ENCODE measurements at regions not wholly inside any gene's neighbourhood (a gene's known extent, or its start where the extent isn't known, plus 50 kb on each side); places are given as distances from the start of the nearest gene placed in this dataset.

DNA sequence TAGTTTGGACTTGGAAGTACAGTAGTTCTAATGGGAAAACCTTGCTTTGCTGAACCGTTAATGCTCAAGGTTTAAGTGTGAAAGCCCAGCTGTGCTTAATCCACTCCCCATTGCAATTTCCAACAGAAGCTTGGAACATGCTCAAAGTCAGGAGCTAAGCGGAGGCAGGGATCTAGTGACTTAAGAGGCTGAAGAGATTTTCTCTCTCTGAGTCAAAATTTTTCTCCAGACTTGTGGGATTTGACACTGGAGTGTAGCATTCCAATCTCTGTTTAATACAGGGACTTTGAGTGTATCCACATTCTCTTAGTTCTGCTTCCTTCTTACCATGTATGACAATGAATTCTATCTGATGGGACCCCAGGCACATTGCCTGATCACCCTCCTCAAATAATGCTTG, 471.8 kb downstream of the KIF4B start:
- ATAC-seq = no peak
- TF ChIP-seq BACH2 (CRISPR knock-in tag; IDR thresholded peaks at IDR 0.05; ENCODE audit: borderline replicate concordance) = no peak
- TF ChIP-seq, protein P1, sequence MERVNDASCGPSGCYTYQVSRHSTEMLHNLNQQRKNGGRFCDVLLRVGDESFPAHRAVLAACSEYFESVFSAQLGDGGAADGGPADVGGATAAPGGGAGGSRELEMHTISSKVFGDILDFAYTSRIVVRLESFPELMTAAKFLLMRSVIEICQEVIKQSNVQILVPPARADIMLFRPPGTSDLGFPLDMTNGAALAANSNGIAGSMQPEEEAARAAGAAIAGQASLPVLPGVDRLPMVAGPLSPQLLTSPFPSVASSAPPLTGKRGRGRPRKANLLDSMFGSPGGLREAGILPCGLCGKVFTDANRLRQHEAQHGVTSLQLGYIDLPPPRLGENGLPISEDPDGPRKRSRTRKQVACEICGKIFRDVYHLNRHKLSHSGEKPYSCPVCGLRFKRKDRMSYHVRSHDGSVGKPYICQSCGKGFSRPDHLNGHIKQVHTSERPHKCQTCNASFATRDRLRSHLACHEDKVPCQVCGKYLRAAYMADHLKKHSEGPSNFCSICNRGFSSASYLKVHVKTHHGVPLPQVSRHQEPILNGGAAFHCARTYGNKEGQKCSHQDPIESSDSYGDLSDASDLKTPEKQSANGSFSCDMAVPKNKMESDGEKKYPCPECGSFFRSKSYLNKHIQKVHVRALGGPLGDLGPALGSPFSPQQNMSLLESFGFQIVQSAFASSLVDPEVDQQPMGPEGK (CRISPR knock-in tag; IDR thresholded peaks at IDR 0.05; ENCODE audit: borderline replicate concordance) = no peak
- TF ChIP-seq ZNF565 (CRISPR knock-in tag; conservative IDR thresholded peaks at IDR 0.05; ENCODE audit: low read depth) = no peak
- TF ChIP-seq, protein P2, sequence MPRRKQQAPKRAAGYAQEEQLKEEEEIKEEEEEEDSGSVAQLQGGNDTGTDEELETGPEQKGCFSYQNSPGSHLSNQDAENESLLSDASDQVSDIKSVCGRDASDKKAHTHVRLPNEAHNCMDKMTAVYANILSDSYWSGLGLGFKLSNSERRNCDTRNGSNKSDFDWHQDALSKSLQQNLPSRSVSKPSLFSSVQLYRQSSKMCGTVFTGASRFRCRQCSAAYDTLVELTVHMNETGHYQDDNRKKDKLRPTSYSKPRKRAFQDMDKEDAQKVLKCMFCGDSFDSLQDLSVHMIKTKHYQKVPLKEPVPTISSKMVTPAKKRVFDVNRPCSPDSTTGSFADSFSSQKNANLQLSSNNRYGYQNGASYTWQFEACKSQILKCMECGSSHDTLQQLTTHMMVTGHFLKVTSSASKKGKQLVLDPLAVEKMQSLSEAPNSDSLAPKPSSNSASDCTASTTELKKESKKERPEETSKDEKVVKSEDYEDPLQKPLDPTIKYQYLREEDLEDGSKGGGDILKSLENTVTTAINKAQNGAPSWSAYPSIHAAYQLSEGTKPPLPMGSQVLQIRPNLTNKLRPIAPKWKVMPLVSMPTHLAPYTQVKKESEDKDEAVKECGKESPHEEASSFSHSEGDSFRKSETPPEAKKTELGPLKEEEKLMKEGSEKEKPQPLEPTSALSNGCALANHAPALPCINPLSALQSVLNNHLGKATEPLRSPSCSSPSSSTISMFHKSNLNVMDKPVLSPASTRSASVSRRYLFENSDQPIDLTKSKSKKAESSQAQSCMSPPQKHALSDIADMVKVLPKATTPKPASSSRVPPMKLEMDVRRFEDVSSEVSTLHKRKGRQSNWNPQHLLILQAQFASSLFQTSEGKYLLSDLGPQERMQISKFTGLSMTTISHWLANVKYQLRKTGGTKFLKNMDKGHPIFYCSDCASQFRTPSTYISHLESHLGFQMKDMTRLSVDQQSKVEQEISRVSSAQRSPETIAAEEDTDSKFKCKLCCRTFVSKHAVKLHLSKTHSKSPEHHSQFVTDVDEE (CRISPR knock-in tag; IDR thresholded peaks at IDR 0.05) = no peak
- no peak for TF ChIP-seq ARNTL (CRISPR knock-in tag; IDR thresholded peaks at IDR 0.05; ENCODE audit: borderline replicate concordance, low read depth)

DNA sequence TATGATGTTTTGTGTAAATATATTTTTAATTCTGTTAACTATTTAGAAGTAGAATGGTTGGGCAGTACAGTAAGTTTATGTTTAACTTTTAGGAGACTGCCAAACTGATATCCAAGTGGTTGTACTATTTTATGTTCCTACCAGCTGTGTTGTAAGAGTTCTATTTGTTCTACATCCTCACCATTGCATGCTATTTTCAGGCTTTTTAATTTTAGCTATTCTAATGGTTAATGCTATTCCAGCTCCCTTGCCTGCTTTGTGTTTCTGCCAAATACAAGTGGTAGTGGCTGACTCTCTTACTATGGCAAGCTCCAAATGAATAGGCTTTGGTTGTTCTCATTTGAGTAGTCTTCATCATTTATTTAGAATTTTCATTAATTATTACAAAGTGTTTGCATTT, 476.4 kb downstream of the KIF4B start:
- TF ChIP-seq SNAI2 (CRISPR knock-in tag; IDR thresholded peaks at IDR 0.05) = no peak
- TF ChIP-seq POU6F1 (CRISPR knock-in tag; IDR thresholded peaks at IDR 0.05; ENCODE audit: borderline replicate concordance, low read depth) = no peak
- no peak for TF ChIP-seq RARB (CRISPR knock-in tag; IDR thresholded peaks at IDR 0.05)
- TF ChIP-seq TCF4 (CRISPR knock-in tag; IDR thresholded peaks at IDR 0.05; ENCODE audit: borderline replicate concordance) = no peak
- no peak for TF ChIP-seq CSRNP3 (CRISPR knock-in tag; IDR thresholded peaks at IDR 0.05)
- no peak for TF ChIP-seq ISL1 (CRISPR knock-in tag; IDR thresholded peaks at IDR 0.05)
- ATAC-seq = no peak

DNA sequence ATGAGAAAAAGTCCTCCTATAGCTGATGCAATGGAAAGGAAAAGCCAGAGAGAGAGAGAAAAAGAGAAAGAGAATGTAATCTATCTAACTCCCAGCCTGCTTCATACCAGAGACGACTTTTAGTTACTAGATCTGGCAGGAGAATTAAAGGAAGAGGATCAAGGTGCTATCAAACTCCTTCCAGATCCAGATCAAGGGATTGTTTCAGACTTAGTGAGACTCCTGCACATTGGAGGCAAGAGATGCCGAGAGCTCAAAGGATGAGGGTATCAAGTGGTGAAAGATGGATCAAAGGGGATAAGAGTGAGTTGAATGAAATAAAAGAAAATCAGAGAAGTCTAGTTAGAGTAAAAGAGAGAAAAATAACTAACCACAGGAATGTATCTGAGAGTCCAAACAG, 478.6 kb downstream of the KIF4B start:
- TF ChIP-seq GLIS3 (CRISPR knock-in tag; IDR thresholded peaks at IDR 0.05) (no peak), PPARA (CRISPR knock-in tag; IDR thresholded peaks at IDR 0.05; ENCODE audit: borderline replicate concordance) (no peak), TCF4 (CRISPR knock-in tag; IDR thresholded peaks at IDR 0.05; ENCODE audit: borderline replicate concordance) (no peak), ARNTL (CRISPR knock-in tag; IDR thresholded peaks at IDR 0.05; ENCODE audit: borderline replicate concordance, low read depth) (no peak), CSRNP3 (CRISPR knock-in tag; IDR thresholded peaks at IDR 0.05) (no peak), ZNF70 (CRISPR knock-in tag; IDR thresholded peaks at IDR 0.05) (no peak), RARB (CRISPR knock-in tag; IDR thresholded peaks at IDR 0.05) (no peak), POU6F1 (CRISPR knock-in tag; IDR thresholded peaks at IDR 0.05; ENCODE audit: borderline replicate concordance, low read depth) (no peak), ZNF8 (CRISPR knock-in tag; IDR thresholded peaks at IDR 0.05) (no peak), OSR1 (CRISPR knock-in tag; IDR thresholded peaks at IDR 0.05) (no peak), ISL1 (CRISPR knock-in tag; IDR thresholded peaks at IDR 0.05) (no peak), BACH2 (CRISPR knock-in tag; IDR thresholded peaks at IDR 0.05; ENCODE audit: borderline replicate concordance) (no peak), ZNF565 (CRISPR knock-in tag; conservative IDR thresholded peaks at IDR 0.05; ENCODE audit: low read depth) (no peak)
- TF ChIP-seq, protein P3, sequence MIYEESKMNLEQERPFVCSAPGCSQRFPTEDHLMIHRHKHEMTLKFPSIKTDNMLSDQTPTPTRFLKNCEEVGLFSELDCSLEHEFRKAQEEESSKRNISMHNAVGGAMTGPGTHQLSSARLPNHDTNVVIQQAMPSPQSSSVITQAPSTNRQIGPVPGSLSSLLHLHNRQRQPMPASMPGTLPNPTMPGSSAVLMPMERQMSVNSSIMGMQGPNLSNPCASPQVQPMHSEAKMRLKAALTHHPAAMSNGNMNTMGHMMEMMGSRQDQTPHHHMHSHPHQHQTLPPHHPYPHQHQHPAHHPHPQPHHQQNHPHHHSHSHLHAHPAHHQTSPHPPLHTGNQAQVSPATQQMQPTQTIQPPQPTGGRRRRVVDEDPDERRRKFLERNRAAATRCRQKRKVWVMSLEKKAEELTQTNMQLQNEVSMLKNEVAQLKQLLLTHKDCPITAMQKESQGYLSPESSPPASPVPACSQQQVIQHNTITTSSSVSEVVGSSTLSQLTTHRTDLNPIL (CRISPR knock-in tag; IDR thresholded peaks at IDR 0.05; ENCODE audit: low read depth) = no peak
- ATAC-seq = no peak

Measured in SK-N-SH treated with all-trans-retinoic acid at 6 μM for 48 hours (cell line).